Tibial nerve (tissue), 4 donors: ENCODE measurements at regions not wholly inside any gene's neighbourhood (a gene's known extent, or its start where the extent isn't known, plus 50 kb on each side); places are given as distances from the start of the nearest gene placed in this dataset.

ENCODE experiments used
- DNase-seq, 2 donors: peaks; one replicate each; pipeline ENCODE4 v3.0.0-alpha.2; 2019; ENCODE audit warnings: low spot score in 2 of 2
- H3K27ac ChIP-seq, 4 donors: fragments of 200-600 bp; sonication (generic) in 3 of 4; one replicate each; pipeline ENCODE4 v1.5.1; 2017 to 2019; ENCODE audit warnings: mild to moderate bottlenecking in 1 of 4
- H3K27me3 ChIP-seq, 2 donors: fragments of 200-600 bp; sonication (generic) in 1 of 2; one replicate each; pipeline versions ENCODE4 v1.5.1 to v1.6.0; 2017 to 2019
- H3K36me3 ChIP-seq, 3 donors: fragments of 200-600 bp; sonication (generic); one replicate each; pipeline ENCODE4 v1.5.1; 2018 to 2019
- H3K4me1 ChIP-seq, 4 donors: fragments of 200-600 bp; sonication (generic) in 3 of 4; one replicate each; pipeline ENCODE4 v1.5.1; 2017 to 2019
- H3K4me3 ChIP-seq, 4 donors: fragments of 200-600 bp; sonication (generic) in 3 of 4; one replicate each; pipeline ENCODE4 v1.5.1; 2017 to 2019; ENCODE audit warnings: mild to moderate bottlenecking in 1 of 4, moderate library complexity in 1 of 4
- H3K9me3 ChIP-seq, 4 donors: fragments of 200-600 bp; sonication (generic) in 3 of 4; one replicate each; pipeline ENCODE4 v1.5.1; 2017 to 2019
- EP300 ChIP-seq, 2 donors: sonication (generic); formaldehyde crosslinking; IDR thresholded peaks; one replicate each; pipeline ENCODE4 v1.6.1; 2017; ENCODE audit warnings: antibody characterized with exemption in 2 of 2, mild to moderate bottlenecking in 1 of 2
- POLR2A ChIP-seq, 2 donors: fragments of 450-650 bp; IDR thresholded peaks; one replicate each; pipeline ENCODE4 v1.6.1; 2017; ENCODE audit warnings: antibody characterized with exemption in 2 of 2, mild to moderate bottlenecking in 2 of 2, moderate library complexity in 2 of 2
- WGBS, 2 donors: methylation state at CpG; one replicate each; pipeline ENCODE4 v1.1.5; 2018; 5-methylcytosine and 5-hydroxymethylcytosine counted together
- TF ChIP-seq, protein P1 (sequence below), 5 experiments: fragments of 200-600 bp in 3 of 5; fragments of 450-650 bp in 2 of 5; sonication (generic) in 3 of 5; IDR thresholded peaks; one replicate each; pipeline ENCODE4 v1.5.1; 2016 to 2019; ENCODE audit warnings: antibody characterized with exemption in 5 of 5, mild to moderate bottlenecking in 3 of 5, moderate library complexity in 2 of 5

DNA sequence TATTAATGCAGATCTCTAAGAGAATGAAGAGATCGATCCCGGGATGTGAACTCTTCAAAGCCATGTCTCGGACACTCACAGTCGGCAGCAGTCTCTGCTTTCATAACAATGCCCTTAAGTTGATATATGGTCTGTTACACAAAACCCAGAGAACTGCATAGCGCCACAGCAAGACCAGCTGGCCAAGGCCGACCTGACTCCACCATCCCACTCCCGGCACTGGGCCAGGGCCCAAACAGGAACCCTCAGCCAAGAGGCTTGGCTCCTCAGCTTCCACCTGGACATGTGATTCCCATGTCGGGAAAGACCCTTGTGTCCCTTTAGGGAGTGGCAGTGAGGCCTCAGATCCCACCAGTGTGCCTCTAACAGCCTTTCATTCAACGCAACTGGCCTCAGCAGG, 106.6 kb upstream of the RNF32 start:
- Histone ChIP-seq H3K4me1 (no peaks in the 10 kb centered on the region), H3K9me3 (no peaks in the 10 kb centered on the region), H3K4me3 (no peak overlapping the region), H3K27me3 (no peaks in the 10 kb centered on the region), H3K36me3 (peaks cover 0 to 3% (median 0%) of the 10 kb centered on the region in 3 donors), H3K27ac (no peak overlapping the region)
- DNase-seq: no peak
- TF ChIP-seq EP300 (IDR thresholded peaks at IDR 0.05) (no peak), POLR2A (IDR thresholded peaks at IDR 0.05) (no peak)
- TF ChIP-seq, protein P1, sequence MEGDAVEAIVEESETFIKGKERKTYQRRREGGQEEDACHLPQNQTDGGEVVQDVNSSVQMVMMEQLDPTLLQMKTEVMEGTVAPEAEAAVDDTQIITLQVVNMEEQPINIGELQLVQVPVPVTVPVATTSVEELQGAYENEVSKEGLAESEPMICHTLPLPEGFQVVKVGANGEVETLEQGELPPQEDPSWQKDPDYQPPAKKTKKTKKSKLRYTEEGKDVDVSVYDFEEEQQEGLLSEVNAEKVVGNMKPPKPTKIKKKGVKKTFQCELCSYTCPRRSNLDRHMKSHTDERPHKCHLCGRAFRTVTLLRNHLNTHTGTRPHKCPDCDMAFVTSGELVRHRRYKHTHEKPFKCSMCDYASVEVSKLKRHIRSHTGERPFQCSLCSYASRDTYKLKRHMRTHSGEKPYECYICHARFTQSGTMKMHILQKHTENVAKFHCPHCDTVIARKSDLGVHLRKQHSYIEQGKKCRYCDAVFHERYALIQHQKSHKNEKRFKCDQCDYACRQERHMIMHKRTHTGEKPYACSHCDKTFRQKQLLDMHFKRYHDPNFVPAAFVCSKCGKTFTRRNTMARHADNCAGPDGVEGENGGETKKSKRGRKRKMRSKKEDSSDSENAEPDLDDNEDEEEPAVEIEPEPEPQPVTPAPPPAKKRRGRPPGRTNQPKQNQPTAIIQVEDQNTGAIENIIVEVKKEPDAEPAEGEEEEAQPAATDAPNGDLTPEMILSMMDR (IDR thresholded peaks at IDR 0.05): no peak
- WGBS, 2 donors: 88 to 98% methylated on average over 9 of the region's 9 CpGs

DNA sequence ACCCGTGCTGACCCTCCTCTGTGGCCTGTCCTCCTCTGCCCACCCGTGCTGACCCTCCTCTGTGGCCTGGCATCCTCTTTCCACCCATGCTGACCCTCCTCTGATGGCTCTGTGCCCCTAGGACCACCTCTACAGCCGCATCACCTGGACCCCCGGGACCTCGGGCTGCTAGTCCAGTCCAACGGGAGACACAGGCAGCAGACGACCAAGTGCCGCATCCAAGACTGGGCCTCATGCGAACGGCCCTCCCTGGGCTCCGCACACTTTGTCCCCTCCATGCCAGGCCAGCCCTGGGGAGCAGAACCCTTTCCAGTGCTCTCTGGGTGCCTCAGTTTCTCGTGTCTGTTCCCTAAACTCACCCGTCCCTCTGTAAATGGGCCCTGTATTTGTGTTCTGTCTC, 107.2 kb upstream of the RNF32 start:
- 80 to 88% methylated on average over 5 to 13 of the region's 13 CpGs for WGBS, 2 donors
- Histone ChIP-seq H3K36me3 (peaks cover 0 to 3% (median 0%) of the 10 kb centered on the region in 3 donors), H3K4me1 (no peaks in the 10 kb centered on the region), H3K9me3 (no peaks in the 10 kb centered on the region), H3K4me3 (no peak overlapping the region), H3K27me3 (no peaks in the 10 kb centered on the region), H3K27ac (no peak overlapping the region)
- no peak for DNase-seq
- TF ChIP-seq, protein P1 (IDR thresholded peaks at IDR 0.05): no peak
- no peak for TF ChIP-seq POLR2A (IDR thresholded peaks at IDR 0.05)
- TF ChIP-seq EP300 (IDR thresholded peaks at IDR 0.05): no peak

DNA sequence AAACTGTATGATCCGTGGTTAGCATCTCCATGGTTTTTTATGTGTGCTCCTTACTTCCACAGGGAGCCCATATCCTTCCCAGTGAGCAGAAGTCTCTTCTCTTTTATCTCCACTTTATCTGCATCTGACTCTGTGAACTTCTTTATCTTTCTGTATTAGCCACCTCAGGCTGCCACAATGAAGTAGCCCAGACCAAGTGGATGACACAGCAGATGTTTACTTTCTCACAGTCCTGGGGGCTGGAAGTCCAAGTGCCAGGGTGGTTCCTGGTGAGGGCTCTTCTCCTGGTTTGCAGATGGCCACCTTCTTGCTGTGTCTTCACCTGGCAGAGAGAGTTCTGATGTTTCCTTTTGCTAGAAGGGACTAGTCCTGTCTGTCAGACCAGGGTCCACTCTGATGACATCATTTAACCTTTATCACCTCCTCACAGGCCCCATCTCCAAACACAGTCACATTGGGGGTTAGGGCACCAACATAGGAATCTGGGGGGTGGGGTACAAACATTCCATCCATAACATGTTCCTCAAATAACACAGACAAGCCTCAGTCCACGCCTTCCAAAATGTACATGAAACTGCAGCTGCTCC, 108.5 kb upstream of the RNF32 start:
- no peak for TF ChIP-seq EP300 (IDR thresholded peaks at IDR 0.05)
- TF ChIP-seq POLR2A (IDR thresholded peaks at IDR 0.05): no peak
- TF ChIP-seq, protein P1 (IDR thresholded peaks at IDR 0.05): no peak
- WGBS, 2 donors: 74 to 90% methylated on average over 2 of the region's 2 CpGs
- Histone ChIP-seq H3K4me1 (no peaks in the 10 kb centered on the region), H3K9me3 (no peaks in the 10 kb centered on the region), H3K27ac (no peak overlapping the region), H3K36me3 (peaks cover 0 to 3% (median 0%) of the 10 kb centered on the region in 3 donors), H3K27me3 (no peaks in the 10 kb centered on the region), H3K4me3 (no peak overlapping the region)
- DNase-seq: no peak

DNA sequence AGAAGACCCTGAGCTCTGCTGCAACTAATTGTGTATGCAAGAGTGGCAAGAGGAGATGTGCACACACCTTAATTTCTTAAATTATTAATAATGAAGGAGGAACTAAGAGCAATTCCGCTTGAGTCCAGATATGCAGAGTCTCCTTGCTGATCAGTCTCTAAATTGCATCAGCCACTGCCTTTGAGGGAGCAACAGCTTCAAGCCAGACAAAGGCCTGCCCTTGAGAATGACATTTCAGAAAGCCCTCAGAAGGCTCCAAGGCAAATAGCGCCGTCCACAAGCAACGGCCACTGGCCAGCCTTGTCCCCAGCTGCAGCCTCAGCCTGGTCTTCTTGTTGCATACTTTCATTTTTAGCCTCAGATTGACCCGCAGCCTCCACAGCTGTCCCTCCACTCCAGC, 110.6 kb upstream of the RNF32 start:
- Histone ChIP-seq H3K9me3 (no peaks in the 10 kb centered on the region), H3K27ac (no peak overlapping the region), H3K36me3 (peaks cover 0 to 3% (median 0%) of the 10 kb centered on the region in 3 donors), H3K27me3 (no peaks in the 10 kb centered on the region), H3K4me3 (no peak overlapping the region), H3K4me1 (no peaks in the 10 kb centered on the region)
- DNase-seq: no peak
- 72 to 78% methylated on average over 5 of the region's 5 CpGs for WGBS, 2 donors
- TF ChIP-seq EP300 (IDR thresholded peaks at IDR 0.05) (no peak), POLR2A (IDR thresholded peaks at IDR 0.05) (no peak)
- TF ChIP-seq, protein P1 (IDR thresholded peaks at IDR 0.05): no peak

DNA sequence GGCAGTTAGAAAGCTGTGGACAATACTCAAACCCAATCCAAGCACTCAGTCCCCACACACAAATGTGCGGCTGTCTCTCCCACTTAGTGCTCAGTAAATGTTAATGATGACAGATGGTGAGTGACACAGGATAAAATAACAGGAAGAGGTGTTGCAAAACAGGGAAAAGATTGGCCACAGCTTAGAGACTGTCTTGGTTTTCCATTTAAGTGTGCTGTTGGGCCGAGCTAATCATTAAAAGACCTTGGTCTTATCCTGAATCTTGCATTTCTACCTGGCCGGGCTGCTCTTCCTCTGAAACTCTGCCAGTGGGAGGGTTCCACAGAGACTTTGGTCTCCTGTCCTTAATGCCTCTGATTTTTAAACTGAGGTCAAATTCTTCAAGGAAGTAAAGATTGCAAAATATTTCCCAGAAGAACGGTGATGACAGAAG, 113.1 kb upstream of the RNF32 start:
- Histone ChIP-seq H3K4me1 (no peaks in the 10 kb centered on the region), H3K4me3 (no peak overlapping the region), H3K27me3 (no peaks in the 10 kb centered on the region), H3K36me3 (peaks cover 0 to 13% (median 0%) of the 10 kb centered on the region in 3 donors), H3K9me3 (no peaks in the 10 kb centered on the region), H3K27ac (no peak overlapping the region)
- DNase-seq: no peak
- TF ChIP-seq POLR2A (IDR thresholded peaks at IDR 0.05) (no peak), EP300 (IDR thresholded peaks at IDR 0.05) (no peak)
- TF ChIP-seq, protein P1 (IDR thresholded peaks at IDR 0.05): no peak
- WGBS, 2 donors: 74% methylated on average over 4 of the region's 4 CpGs
